Loucy (cell line): ENCODE measurements at regions not wholly inside any gene's neighbourhood (a gene's known extent, or its start where the extent isn't known, plus 50 kb on each side); places are given as distances from the start of the nearest gene placed in this dataset.

Experiments
- EZH2phosphoT487 ChIP-seq: fragments of 200-600 bp; IDR thresholded peaks from 2 replicates; pipeline ENCODE4 v1.6.1; 2018; ENCODE audit warnings: antibody characterized with exemption, mild to moderate bottlenecking, moderate library complexity, borderline replicate concordance
- TF ChIP-seq, protein P1 (sequence below): fragments of 200-600 bp; sonication (generic); conservative IDR thresholded peaks from 2 replicates; pipeline ENCODE4 v1.5.1; 2014; ENCODE audit warnings: mild to moderate bottlenecking, antibody characterized with exemption, low read length

DNA sequence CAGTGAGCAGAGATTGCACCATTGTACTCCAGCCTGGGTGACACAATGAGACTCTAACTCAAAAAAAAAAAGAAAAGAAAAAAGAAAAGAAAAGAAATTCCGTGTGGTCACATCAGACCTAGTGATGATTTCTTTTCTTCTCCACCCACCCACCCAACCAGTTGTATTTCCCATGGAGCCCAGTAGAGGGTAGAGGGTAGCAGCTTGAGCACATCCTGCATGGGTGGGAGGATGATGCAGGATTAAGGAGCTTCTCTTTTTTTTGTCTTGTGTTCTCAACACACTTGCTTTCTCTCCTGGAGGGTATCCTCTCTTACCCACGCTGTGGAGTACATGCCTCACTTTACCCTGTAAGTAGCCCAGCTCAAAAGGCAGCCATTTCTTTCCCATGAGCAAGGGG, 118.6 kb upstream of the CARD11 start:
- TF ChIP-seq, protein P1, sequence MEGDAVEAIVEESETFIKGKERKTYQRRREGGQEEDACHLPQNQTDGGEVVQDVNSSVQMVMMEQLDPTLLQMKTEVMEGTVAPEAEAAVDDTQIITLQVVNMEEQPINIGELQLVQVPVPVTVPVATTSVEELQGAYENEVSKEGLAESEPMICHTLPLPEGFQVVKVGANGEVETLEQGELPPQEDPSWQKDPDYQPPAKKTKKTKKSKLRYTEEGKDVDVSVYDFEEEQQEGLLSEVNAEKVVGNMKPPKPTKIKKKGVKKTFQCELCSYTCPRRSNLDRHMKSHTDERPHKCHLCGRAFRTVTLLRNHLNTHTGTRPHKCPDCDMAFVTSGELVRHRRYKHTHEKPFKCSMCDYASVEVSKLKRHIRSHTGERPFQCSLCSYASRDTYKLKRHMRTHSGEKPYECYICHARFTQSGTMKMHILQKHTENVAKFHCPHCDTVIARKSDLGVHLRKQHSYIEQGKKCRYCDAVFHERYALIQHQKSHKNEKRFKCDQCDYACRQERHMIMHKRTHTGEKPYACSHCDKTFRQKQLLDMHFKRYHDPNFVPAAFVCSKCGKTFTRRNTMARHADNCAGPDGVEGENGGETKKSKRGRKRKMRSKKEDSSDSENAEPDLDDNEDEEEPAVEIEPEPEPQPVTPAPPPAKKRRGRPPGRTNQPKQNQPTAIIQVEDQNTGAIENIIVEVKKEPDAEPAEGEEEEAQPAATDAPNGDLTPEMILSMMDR, result peak; percentile 53
- TF ChIP-seq EZH2phosphoT487, result no peak
